NCI-H2227 (cell line): ENCODE measurements at regions not wholly inside any gene's neighbourhood (a gene's known extent, or its start where the extent isn't known, plus 50 kb on each side); places are given as distances from the start of the nearest gene placed in this dataset.
A peak's percentile ranks its signal among the peaks of the same experiment; 100 is the strongest.

Source experiments
- DNase-seq: peaks from one replicate; lab custom pipeline; 2025; ENCODE audit not compliant: unreplicated experiment; lab: John Stamatoyannopoulos, UW

DNA sequence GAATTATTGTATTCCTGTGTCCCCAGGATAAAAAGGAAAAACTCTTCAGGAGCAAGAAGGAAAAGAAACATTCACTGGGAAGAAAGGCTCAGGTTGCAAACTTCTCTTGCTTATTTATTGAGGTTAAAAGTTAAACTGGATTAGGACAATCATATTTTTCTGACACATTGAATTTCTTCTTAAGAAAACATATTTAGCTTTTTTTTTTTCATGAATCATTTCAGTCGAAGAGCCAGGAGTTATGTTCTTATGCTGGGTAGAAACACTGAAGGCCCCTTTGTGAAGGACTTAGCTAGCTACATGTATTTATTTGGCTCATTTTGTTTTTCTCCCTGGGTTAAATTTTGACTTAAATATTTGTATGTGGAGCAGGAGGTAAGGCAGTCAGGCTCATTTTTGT is 434.0 kb downstream of the KLF5 start:
- DNase-seq: no peak

GRCh38 chr13:73482556-73482955 is 423.8 kb downstream of the KLF5 start:
- no peak for DNase-seq

GRCh38 chr13:73481886-73482445 is 423.2 kb downstream of the KLF5 start:
- no peak for DNase-seq

GRCh38 chr13:73480779-73481559 is 422.2 kb downstream of the KLF5 start:
- no peak for DNase-seq

DNA sequence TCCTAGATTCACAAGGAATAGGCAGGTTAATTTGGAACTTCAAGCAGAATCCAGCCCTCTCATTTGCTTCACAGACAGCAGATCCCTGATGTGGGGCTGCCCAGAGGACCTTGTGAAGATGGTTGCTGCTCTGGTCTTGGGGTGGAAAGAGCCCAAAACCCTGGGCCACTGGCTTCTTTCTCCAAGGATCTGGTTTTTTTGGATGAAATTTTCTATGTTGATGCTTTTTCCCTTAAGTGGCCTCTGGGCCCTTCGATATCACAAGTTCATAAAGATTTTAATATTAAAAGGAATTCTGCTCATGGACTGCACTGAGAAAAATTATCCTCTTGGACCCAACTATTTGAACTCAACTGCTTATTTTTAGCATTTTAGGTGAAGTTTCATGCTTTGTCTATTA is 421.1 kb downstream of the KLF5 start:
- no peak for DNase-seq

DNA sequence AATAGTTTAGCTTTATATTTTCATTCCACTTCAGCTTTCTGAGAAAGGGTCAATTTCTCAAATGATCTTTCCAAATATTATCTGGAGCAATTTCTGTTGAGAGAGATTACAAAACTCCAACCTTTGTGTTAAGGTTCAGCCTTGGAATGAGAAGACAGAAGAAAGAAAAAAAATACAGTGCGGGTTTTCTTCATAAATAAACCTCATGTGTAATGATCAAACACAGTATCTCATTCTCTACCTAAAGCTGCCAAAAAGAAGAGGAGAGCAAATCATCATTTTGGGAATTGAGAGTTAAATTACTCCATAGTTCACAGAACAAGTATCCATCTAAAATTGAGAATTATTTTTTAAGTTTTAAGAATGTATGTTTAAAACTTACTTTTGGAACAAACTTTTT is 420.5 kb downstream of the KLF5 start:
- DNase-seq: no peak

GRCh38 chr13:73477441-73477840 is 418.6 kb downstream of the KLF5 start:
- DNase-seq: no peak

GRCh38 chr13:73473016-73473415 is 414.2 kb downstream of the KLF5 start:
- DNase-seq: no peak

DNA sequence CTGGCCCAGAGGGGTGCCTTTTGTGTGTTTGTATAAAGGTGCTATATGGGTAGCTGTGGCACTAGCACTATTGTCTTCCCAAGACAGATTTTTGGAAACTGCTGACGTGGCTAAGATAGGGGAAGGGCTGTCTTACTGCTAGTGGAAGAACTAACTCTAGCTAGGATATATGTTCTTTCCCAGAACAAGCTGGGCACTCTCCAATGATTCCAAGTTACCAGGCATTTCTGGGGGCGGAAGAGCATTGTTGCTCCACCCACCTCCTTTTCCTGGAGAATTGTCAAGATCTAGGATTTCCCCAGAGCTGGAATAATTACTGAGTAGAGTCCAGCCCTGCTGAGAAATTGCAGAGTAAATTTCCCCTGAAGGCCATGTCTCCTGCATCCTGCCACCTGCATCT is 408.3 kb downstream of the KLF5 start:
- DNase-seq: peak; percentile 2

DNA sequence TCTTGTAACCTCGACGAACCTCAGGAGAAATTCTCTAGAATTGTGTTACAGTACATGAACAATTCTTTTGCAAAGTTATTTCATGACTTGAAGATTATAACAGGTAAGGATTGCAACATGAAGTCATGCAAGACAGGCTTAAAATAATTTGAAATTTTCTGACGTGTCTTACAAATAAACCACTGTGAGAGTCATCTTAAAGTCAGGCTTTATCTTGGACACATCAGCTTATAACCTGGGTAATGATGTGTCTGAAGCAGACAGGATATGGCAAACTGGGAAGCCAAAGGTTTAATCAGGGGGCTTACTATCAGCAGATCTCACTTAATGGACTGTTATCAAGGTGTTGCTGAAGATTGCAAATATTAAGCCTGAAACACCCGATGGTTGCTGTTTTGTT is 407.8 kb downstream of the KLF5 start:
- DNase-seq: no peak

- no peak for DNase-seq
Observed at GRCh38 chr13:73465617-73465971, 406.8 kb downstream of the KLF5 start.

- no peak for DNase-seq
Observed at GRCh38 chr13:73464758-73465616, 406.2 kb downstream of the KLF5 start.

DNA sequence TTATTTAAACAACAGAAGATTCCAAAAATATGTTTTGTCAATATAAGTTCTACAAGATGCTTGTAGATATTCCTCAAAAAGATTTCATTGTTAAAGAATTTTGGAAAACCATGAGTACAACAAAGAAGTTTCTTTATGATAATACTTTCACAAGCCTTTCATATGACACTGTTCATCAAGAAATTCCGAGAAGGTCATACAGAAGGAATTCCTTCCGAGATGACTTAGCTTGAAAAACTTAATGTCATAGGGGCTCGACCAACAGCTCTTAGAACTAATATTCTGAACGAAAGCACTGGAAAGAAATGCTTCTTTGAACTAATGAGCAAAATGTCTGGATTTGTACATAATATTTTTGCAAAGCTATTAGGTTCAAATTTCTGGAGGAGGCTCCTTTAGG is 403.4 kb downstream of the KLF5 start:
- no peak for DNase-seq

DNA sequence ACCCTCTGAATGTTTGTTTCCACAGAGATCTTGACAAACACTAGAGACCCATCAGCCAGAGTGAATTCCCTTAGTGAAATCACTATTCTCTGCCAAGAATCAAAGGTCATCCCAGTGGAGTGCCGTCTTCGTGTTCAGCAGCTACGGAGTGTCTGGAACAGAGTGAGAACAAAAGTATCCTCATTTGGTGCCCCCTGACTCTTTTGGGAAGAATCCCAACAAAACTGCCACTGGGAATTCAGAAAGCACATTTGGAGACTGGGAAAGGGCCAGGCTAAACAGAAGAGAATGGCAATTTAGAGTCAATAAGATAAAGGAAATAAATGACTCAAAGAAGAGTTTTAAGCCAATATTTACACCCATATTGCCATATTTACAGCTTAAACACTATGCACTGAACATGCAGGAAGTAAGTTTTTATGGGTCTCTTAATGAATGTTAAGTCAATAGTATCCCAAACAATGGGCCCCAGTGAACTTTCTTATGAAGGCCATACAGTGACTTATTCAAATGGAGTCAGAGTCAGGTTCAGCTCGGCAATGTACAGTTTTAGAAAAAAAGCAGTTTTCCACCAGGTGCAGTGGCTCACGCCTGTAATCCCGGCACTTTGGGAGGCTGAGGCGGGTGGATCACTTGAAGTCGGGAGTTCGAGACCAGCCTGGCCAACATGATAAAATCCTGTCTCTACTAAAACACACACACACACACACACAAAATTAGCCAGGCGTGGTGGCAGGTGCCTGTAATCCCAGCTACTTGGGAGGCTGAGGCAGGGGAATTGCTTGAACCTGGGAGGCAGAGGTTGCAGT is 392.6 kb downstream of the KLF5 start:
- no peak for DNase-seq

- DNase-seq: no peak
Observed at GRCh38 chr13:73450583-73450982, 391.8 kb downstream of the KLF5 start.

GRCh38 chr13:73449252-73449651 is 390.4 kb downstream of the KLF5 start:
- no peak for DNase-seq

GRCh38 chr13:73440296-73440895 is 381.6 kb downstream of the KLF5 start:
- DNase-seq: no peak

DNA sequence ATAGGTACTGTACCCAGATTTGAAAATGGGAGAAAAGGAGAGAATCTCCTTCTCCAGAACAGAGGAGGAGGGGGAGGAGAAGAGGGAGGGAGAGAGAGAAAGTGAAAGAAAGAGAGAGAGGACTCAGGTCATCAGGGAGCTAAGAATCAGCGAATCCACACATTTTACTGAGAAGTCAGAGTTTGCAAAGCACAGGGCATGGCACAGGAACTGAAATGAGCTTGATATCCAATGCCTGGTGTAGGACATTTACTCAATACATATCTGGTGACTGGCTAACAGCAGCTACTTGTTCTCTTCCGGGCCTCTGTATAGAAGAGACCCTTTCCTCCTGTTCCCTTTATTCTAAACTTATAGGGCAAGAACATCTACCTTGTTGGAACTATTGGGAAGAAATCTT is 375.1 kb downstream of the KLF5 start:
- DNase-seq: no peak

DNA sequence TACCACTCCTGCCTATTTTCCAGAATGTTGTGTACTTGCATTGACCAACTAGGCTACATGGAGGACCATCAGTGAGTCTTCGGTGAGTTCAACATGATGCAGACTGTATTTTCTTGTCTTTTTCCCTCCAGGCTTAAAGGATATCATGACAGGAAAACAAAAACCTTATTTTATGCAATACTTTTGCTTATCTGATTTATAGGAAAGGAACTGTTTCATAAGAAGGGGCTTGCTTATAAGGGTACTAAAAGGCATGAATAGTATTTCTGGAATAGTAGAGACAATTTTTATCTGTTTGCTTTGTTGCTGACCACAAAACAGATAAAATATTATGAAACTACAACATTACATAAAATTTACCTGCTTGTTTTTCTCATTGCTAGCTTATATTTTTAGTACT is 374.7 kb downstream of the KLF5 start:
- no peak for DNase-seq

- no peak for DNase-seq
Observed at GRCh38 chr13:73429701-73430100, 370.9 kb downstream of the KLF5 start.

- DNase-seq: no peak
Observed at GRCh38 chr13:73428706-73429105, 369.9 kb downstream of the KLF5 start.
